WI38 (cell line): ENCODE measurements at regions not wholly inside any gene's neighbourhood (a gene's known extent, or its start where the extent isn't known, plus 50 kb on each side); places are given as distances from the start of the nearest gene placed in this dataset.

Source experiments
- H3K4me3 ChIP-seq: 2 replicates; pipeline ENCODE4 v1.5.1; 2011; ENCODE audit warnings: low read depth, mild to moderate bottlenecking, control low read depth, low read length
- TF ChIP-seq, protein P1 (sequence below): IDR thresholded peaks from 2 replicates; pipeline ENCODE4 v1.5.1; 2012; ENCODE audit warnings: low read depth, mild to moderate bottlenecking, control low read depth, low read length

DNA sequence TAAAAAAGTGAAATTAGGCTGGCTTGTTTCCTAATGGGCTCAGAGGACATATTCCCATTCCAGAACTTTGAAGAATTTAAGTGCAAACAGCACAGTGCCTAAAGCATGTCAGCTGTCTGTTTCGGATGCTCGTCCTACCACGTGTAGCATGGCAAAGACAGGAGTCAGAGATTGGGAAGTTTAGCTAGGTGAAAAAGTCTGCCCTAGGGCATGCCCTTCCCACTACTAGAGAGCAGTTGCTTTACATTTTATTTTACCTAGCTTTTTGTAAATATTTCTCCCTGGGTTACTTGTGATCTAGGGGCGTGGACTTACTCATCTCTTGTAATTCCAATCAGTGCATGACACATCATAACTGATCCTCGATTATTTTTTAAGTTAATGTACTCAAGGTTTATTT, 111.1 kb downstream of the LMO4 start:
- TF ChIP-seq, protein P1, sequence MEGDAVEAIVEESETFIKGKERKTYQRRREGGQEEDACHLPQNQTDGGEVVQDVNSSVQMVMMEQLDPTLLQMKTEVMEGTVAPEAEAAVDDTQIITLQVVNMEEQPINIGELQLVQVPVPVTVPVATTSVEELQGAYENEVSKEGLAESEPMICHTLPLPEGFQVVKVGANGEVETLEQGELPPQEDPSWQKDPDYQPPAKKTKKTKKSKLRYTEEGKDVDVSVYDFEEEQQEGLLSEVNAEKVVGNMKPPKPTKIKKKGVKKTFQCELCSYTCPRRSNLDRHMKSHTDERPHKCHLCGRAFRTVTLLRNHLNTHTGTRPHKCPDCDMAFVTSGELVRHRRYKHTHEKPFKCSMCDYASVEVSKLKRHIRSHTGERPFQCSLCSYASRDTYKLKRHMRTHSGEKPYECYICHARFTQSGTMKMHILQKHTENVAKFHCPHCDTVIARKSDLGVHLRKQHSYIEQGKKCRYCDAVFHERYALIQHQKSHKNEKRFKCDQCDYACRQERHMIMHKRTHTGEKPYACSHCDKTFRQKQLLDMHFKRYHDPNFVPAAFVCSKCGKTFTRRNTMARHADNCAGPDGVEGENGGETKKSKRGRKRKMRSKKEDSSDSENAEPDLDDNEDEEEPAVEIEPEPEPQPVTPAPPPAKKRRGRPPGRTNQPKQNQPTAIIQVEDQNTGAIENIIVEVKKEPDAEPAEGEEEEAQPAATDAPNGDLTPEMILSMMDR, result no peak
- no peak overlapping the region for H3K4me3 ChIP-seq

DNA sequence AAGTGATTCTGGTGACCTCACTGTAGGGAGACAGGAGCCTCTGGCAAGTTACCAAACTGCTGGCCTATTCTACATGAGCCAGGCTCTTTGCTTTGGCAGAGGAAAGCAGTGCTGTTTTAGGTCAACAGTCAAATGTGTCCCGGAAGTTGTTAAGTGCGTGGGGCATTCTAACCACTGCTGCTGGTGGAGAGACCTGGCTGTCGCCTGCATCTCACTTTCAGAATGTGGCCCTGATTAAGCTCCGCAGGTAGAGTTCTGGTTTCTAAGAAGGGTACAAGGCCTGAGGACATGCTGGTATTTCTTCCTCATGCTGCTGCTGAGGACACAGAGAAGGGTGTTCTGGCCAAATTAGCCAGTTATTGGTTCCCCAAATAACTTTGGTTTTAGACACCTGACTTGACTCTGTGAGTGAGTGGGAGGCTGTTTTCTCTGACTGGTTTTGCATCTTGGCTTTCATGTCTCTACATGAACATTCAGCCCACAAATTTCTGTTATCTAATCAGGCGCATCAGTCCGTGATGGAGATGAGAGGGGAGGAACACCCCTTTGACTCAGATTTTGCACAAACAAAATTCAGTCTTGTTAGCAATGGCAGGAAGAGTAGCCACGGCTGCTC, 120.8 kb downstream of the LMO4 start:
- TF ChIP-seq, protein P1, result no peak
- no peak overlapping the region for H3K4me3 ChIP-seq

DNA sequence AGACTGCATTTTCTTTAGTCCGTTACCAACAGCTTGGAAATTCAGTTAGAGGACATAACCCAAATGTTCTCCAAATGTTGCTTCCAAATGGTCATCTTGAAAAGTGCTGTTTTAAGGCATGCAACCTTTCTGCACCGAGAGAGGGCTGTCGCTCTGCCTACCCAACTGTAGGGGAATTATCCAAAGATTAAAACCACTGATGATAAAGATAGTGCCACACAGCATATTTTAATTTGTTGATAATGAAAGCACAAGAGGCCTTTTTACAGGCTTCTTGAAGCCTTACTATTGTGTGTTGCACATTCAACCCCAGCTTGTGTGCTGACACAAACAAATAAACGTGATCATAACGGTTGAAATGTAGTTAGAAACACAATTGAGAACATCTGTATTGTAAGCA, 121.5 kb downstream of the LMO4 start:
- no peak overlapping the region for H3K4me3 ChIP-seq
- TF ChIP-seq, protein P1, result no peak

DNA sequence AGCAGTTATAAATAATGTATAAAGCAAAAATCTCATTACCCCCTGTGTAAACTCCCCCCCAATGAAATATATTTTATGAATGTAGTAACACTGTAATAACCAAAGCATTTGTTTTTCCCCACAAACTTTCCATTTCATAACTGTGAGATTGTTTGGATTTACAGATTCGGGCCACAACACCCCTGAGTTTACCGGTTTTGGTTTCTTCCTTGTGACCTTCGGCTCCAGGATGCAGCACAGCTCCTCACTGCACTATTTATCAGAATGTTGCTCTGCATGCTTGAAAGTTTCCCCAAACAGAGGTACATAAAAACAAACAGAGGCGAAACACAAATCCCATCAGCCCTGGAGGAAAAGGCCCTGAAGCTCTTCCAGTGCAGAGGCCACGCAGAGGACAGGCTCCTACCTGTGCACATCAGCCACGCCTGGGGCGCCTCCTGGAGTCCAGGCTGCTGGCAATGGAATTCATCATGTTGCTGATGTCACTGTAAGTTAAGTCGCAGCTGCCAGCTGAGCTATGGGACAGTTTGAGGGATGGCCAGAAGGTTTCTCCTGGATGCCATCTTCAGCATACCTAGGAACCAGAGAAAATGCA, 122.0 kb downstream of the LMO4 start:
- no peak overlapping the region for H3K4me3 ChIP-seq

DNA sequence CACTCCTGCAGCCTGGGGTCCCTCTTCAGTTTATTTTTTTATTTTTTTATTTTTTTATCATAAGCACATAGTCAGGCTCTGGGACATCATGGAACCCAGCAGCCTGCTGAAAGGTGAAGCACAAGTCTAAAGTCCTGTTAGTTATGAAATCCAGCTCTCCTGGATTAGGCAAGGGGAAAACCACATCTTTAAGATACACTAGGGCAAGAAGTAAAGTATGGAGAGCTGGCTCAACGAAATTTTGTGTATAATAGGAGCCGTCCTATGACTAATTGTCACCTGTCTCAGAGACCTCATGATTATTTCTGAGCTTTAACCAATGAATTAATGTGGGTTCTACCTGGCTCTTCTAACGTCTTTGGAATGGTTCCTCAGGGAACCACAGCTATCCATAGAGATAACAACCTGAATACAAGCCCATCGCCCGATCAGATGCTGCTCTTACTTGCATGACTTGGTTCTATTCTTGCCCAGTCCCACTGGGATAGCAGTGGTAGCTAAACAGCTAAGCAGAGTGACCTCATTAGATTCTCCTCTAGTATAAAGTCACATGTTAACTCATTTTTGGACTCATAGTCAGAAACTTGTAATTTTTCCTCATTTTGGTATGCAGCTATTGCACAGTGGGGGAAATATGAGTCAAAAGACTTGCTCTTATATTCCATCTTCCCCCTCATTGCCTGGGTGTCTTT, 122.7 kb downstream of the LMO4 start:
- H3K4me3 ChIP-seq, result no peak overlapping the region
- TF ChIP-seq, protein P1, result no peak

More for the DNA sequence above, 122.0 kb downstream of the LMO4 start:
- TF ChIP-seq, protein P1, result no peak

DNA sequence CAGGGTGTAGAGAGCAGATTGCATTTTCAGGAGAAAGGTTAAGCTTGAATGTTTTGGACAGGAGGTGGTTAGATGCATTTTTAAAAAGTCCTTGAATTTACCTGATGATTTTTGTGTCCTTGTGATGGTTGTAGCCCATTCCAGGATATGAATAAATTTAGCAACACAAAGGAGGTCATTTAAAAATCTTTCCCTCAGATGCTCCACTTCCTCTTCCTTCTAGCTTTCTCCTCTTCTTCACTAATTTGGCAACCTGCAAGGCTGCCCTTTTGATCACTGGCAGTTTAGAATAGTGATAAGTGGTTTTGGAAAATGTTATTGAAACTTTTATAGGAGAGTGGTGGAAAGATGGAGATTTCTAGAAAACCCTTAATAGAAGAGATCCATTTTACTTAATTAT, 124.0 kb downstream of the LMO4 start:
- H3K4me3 ChIP-seq, result no peak overlapping the region
- TF ChIP-seq, protein P1, result no peak

DNA sequence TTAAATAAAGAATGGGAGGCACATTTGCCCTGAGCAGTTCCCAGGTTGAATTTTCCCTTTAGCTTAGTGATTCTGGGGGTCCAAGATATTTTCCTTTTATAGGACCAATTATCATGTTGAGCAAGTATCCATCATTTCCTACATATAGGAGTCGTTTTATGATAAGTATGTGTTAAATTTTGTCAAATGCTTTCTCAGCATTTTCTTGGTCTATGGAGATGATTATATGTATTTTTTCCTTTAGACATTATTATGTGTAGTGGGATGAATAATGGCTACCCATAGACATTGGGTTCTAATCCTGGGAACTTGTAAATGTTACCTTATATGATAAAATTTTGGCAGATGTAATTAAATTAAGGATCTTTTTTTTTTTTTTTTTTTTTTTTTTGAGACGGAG, 128.7 kb downstream of the LMO4 start:
- TF ChIP-seq, protein P1, result no peak
- H3K4me3 ChIP-seq, result no peak overlapping the region
